Left ventricle myocardium inferior (tissue), 1 donor: ENCODE measurements at regions not wholly inside any gene's neighbourhood (a gene's known extent, or its start where the extent isn't known, plus 50 kb on each side); places are given as distances from the start of the nearest gene placed in this dataset.

Source experiments
- DNase-seq: peaks from one replicate; pipeline ENCODE4 v3.0.0-alpha.2; 2020
- H3K27ac ChIP-seq: fragments of 200-600 bp; replicated peaks from 2 replicates; pipeline ENCODE4 v1.8.0; 2021
- H3K27me3 ChIP-seq: fragments of 200-600 bp; 2 replicates; pipeline ENCODE4 v1.8.0; 2021; ENCODE audit warnings: low read depth
- H3K36me3 ChIP-seq: fragments of 200-600 bp; 2 replicates; pipeline ENCODE4 v1.8.0; 2021
- H3K4me1 ChIP-seq: fragments of 200-600 bp; 2 replicates; pipeline ENCODE4 v1.8.0; 2021
- H3K4me3 ChIP-seq: fragments of 200-600 bp; 2 replicates; pipeline ENCODE4 v1.8.0; 2021; ENCODE audit warnings: mild to moderate bottlenecking, moderate library complexity
- H3K9me3 ChIP-seq: fragments of 200-600 bp; replicated peaks from 2 replicates; pipeline ENCODE4 v1.8.0; 2021
- CTCF ChIP-seq: fragments of 200-600 bp; IDR thresholded peaks from 2 replicates; pipeline ENCODE4 v1.8.0; 2021; ENCODE audit warnings: antibody characterized with exemption, mild to moderate bottlenecking, borderline replicate concordance
- intact Hi-C: fragments of 100-400 bp; cut with micrococcal nuclease; formaldehyde crosslinking; loops from one replicate; pipeline ENCODE4 v1.11.0; 2022
- donor health status: DM: no; HTN: yes; CAD: no; lungs with severe emphysema.

GRCh38 chr2:2715036-2715818 lies 384.2 kb upstream of the MYT1L start:
- Histone ChIP-seq H3K4me1 (no peaks in the 10 kb centered on the region), H3K4me3 (no peak overlapping the region), H3K27me3 (peaks cover 54% of the 10 kb centered on the region), H3K36me3 (no peaks in the 10 kb centered on the region), H3K27ac (no peak overlapping the region), H3K9me3 (no peaks in the 10 kb centered on the region)
- intact Hi-C loops = no loop called here
- TF ChIP-seq CTCF = no peak
- DNase-seq = no peak

- no peaks in the 10 kb centered on the region for H3K36me3 ChIP-seq
- intact Hi-C loops = no loop called here
- H3K9me3 ChIP-seq = no peaks in the 10 kb centered on the region
- H3K4me3 ChIP-seq = no peak overlapping the region
- TF ChIP-seq CTCF = no peak
- H3K27me3 ChIP-seq = peaks cover 62% of the 10 kb centered on the region
- DNase-seq = no peak
- no peak overlapping the region for H3K27ac ChIP-seq
- no peaks in the 10 kb centered on the region for H3K4me1 ChIP-seq
These were observed 383.3 kb upstream of the MYT1L start for GRCh38 chr2:2714408-2714807.

- H3K9me3 ChIP-seq = no peaks in the 10 kb centered on the region
- no peak for DNase-seq
- TF ChIP-seq CTCF = no peak
- no peaks in the 10 kb centered on the region for H3K4me1 ChIP-seq
- H3K27me3 ChIP-seq = peaks cover 92% of the 10 kb centered on the region
- no peak overlapping the region for H3K27ac ChIP-seq
- no peak overlapping the region for H3K4me3 ChIP-seq
- intact Hi-C loops = no loop called here
- no peaks in the 10 kb centered on the region for H3K36me3 ChIP-seq
These were observed 378.3 kb upstream of the MYT1L start for GRCh38 chr2:2709431-2709770.

- Histone ChIP-seq H3K4me3 (no peak overlapping the region), H3K36me3 (no peaks in the 10 kb centered on the region), H3K9me3 (no peaks in the 10 kb centered on the region), H3K27ac (no peak overlapping the region), H3K4me1 (no peaks in the 10 kb centered on the region), H3K27me3 (peaks cover 92% of the 10 kb centered on the region)
- intact Hi-C loops = no loop called here
- DNase-seq = no peak
- TF ChIP-seq CTCF = no peak
These were observed 377.7 kb upstream of the MYT1L start for GRCh38 chr2:2708575-2709430.

GRCh38 chr2:2707206-2707991 lies 376.3 kb upstream of the MYT1L start:
- intact Hi-C loops = no loop called here
- Histone ChIP-seq H3K36me3 (no peaks in the 10 kb centered on the region), H3K27me3 (peaks cover 93% of the 10 kb centered on the region), H3K27ac (no peak overlapping the region), H3K9me3 (no peaks in the 10 kb centered on the region), H3K4me3 (no peak overlapping the region), H3K4me1 (no peaks in the 10 kb centered on the region)
- no peak for TF ChIP-seq CTCF
- no peak for DNase-seq
